G401.6 (cell line): ENCODE measurements at regions not wholly inside any gene's neighbourhood (a gene's known extent, or its start where the extent isn't known, plus 50 kb on each side); places are given as distances from the start of the nearest gene placed in this dataset.
"Not testable (repeated sequence)": the region's sequence is repeated elsewhere in the genome, so short reads cannot be mapped to it uniquely, and the experiment has no call there.

ENCODE experiments used
- FAIRE-seq: peaks from 2 replicates; lab custom pipeline; 2012; peaks lifted over from hg19 to GRCh38; lab: Jason Lieb, UNC

DNA sequence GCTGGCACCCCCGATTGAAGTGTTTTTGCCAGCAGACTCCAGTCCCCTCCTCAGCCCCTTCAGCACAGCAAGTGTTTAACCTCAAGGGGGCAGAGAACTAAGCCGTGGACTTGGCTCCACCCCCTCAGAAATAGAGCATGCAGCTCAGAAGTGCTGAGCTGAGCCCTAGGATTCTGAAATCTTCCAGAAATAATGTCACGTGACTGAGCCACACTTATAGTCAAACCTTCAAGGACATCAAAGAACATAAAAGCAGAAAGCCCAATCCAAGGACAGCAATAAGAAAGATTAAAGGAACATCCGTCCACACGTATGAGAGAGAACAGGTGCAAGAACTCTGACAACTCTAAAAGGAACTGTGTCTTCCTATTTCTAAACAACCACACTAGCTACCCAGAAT, 317.7 kb upstream of the LRFN5 start:
- FAIRE-seq, result no peak

DNA sequence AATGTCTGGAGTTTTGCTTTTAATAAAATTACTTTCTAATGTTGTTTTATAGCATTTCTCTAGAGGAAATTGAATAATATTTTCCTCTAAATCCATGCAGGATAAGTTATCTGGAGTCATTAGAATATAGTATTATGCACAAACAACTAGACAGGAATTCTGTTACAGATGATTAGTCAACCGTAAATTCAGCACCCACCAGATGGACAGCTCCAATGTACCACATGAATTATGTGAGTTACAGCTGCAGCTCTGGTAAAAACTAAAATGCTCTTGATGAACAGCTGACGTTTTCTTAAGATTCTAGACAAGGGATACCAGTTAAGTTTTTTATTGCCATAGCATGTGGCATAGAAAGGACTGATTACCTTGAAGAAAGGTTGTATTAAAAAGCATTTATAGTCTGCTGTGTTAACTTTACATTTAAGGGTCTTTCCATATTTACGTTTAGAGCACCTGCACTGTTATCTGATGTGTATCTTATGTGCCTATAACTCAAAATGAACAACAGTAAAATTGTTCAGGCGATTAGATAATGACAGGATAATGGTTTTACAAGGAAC, 321.4 kb upstream of the LRFN5 start:
- no peak for FAIRE-seq

GRCh38 chr14:41280745-41281144, 325.9 kb upstream of the LRFN5 start:
- no peak for FAIRE-seq

- no peak for FAIRE-seq
Observed at GRCh38 chr14:41277450-41277849, 329.2 kb upstream of the LRFN5 start.

- FAIRE-seq, result no peak
Observed at GRCh38 chr14:41257476-41257875, 349.2 kb upstream of the LRFN5 start.

GRCh38 chr14:41235466-41235865, 371.2 kb upstream of the LRFN5 start:
- FAIRE-seq, result no peak

GRCh38 chr14:41230683-41231082, 376.0 kb upstream of the LRFN5 start:
- FAIRE-seq, result no peak

GRCh38 chr14:41229824-41230223, 376.9 kb upstream of the LRFN5 start:
- FAIRE-seq, result no peak

DNA sequence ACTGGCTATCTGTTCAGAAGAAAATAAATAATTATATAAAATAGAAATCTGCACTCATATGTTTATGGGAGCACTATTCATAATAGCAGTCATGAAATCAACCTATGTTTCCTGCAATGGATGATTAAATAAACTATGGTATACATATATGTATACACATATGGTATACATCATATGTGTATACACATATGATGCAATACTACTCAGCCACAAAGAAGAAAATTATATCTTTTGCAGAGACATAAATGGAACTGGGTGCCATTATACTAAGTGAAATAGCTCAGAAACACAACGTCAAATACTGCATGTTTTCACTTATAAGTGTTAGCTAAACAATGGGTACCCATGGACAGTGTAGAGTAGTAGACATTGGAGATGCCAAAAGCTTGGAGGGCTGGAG, 381.2 kb upstream of the LRFN5 start:
- FAIRE-seq, result no peak

GRCh38 chr14:41222581-41222980, 384.1 kb upstream of the LRFN5 start:
- peak; percentile 30 for FAIRE-seq

GRCh38 chr14:41214978-41215377, 391.7 kb upstream of the LRFN5 start:
- not testable (repeated sequence) for FAIRE-seq

DNA sequence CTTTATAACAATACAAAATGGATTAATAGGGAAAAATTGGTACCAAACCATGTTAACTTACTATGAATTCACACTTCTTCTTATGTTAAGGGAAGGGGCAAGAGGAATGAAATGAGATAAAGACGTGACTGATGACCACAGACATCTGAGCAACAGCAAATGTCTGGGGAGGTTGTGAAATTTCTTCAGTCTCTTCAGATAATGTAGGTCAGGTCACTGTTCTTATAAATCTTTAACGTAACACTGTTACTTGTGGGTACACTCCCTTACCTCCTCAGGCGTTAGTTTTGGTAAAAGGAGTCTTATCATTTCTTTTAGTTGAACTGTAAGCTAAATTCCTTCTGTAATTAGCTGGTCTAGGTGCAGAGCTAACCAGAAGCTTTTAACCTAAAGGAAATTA, 405.0 kb upstream of the LRFN5 start:
- FAIRE-seq, result no peak

- no peak for FAIRE-seq
Observed at GRCh38 chr14:41187868-41188267, 418.8 kb upstream of the LRFN5 start.

DNA sequence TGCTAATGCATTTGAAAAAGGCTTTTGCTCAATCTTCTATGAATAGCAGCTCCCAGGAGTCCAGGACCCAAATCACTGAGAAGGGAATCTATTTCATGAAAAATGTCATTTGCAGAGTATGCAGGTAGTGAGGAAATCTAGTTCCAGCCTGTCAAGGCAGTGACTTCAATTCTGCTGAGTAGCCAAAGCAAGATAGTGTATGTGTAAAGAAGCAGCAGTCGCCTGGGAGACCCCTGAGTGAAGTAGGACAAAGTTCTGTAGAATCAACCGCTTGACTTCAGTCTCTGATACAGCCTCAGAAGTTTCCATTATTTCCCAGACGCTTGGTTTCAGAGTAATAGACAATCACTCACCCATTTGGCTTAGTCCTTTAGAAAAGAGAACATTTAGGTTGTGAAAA, 435.6 kb upstream of the LRFN5 start:
- no peak for FAIRE-seq

DNA sequence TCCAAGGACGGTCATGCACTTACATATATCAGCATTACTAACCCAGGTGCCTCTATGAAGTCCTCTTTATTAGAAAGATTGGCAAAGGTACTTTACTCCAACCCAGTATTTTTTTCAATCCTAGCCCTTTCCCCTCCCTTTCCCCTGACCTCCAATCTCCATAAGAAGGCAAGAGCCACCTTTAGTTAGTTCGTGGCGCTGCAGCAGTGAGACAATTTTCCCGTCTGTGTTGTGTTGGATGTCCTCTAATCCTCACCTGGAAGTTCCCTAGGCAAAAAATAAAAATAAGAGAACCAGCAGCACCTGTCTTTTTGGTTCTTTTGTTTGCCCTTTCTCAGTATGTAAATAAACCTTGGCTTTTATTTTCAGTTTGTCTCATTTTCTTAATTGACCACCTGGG, 439.6 kb upstream of the LRFN5 start:
- no peak for FAIRE-seq

GRCh38 chr14:41154143-41154807, 452.4 kb upstream of the LRFN5 start:
- FAIRE-seq, result no peak

- no peak for FAIRE-seq
Observed at GRCh38 chr14:41146391-41146790, 460.3 kb upstream of the LRFN5 start.

DNA sequence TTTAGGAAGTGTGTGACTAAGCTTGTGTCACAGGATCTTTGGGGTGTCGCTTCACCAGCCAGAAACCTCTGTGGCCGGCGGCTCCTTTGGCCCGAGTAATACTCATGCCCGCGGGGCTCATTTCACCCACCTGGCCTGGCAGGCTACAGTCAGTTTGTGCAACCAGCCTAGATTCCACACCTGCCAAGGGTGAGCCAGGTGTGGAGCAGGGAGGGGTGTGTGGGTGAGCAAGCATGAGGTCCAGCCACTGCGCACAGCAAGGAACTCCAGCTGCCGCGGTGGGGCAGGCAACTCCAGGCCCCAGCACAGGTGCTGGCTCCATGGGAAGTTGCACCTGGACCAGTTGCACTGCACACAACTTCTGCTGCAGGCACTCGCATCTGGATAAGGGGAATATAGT, 462.3 kb upstream of the LRFN5 start:
- no peak for FAIRE-seq

- no peak for FAIRE-seq
Observed at GRCh38 chr14:41137741-41138140, 468.9 kb upstream of the LRFN5 start.

DNA sequence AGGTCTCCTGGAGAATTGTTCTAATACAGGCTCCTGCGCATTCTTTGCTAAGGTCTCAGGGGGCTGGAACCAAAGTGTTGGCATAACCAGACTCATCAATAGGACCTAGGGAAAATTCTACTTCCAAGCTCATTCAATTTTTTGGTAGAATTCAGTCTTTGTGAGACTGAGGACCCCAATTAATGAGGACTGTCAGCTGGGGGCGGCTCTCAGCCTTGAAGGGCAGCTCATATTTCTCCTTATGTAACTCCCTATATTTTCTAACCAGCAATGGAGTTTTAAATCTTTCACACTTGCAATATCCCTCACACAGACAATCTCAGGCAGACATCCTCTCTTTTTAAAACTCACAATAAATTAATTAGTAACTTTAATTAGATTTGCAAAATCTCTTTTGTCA, 476.4 kb upstream of the LRFN5 start:
- FAIRE-seq, result no peak

GRCh38 chr14:41120402-41120801, 486.3 kb upstream of the LRFN5 start:
- FAIRE-seq, result no peak

DNA sequence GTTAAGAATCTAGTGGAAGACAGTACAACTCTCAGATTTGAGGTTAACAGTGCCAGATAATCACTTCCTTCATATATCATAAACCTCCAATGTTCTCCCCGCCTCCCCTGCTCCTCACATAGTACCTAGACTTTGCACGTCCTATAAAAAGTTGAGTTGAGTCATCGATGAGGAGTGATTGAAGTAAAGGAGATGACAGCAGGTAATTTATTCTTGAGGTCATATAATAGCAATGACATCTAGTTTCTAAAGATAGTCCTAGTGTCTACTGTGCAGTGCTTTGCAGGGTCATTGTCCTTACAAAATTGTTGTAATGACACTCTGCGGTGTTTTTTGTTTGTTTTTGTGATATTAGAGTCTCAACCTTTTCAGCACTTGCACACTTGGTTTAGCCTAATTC, 510.5 kb upstream of the LRFN5 start:
- FAIRE-seq, result no peak

DNA sequence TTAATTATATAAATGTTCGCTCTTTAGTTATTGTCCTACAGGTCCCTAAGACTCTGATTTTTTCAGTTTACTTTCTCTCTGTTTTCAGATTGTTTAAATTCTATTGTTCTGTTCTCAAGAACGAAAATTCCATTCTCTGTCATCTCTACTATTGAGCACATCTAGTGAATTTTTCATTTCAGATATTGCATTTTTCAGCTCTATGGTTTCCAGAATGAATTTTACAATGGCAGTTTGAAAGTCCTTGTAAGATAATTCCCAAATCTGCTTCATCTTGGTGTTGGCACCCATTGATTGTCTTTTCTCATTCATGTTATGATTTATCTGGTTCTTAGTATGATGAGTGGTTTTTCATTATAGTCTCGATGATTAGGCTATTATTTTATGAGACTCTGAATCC, 519.6 kb upstream of the LRFN5 start:
- no peak for FAIRE-seq

- FAIRE-seq, result no peak
Observed at GRCh38 chr14:41073544-41073943, 533.1 kb upstream of the LRFN5 start.

GRCh38 chr14:41072776-41073175, 533.9 kb upstream of the LRFN5 start:
- no peak for FAIRE-seq
